Stimulated activated CD4-positive, alpha-beta T cell treated with anti-CD3 and anti-CD28 coated beads, TNF-alpha, amount 100 ng/mL, for 24 hours (primary cell): ENCODE measurements at regions not wholly inside any gene's neighbourhood (a gene's known extent, or its start where the extent isn't known, plus 50 kb on each side); places are given as distances from the start of the nearest gene placed in this dataset.

Experiments
- DNase-seq, 3 experiments: peaks; one replicate each; pipeline ENCODE4 v3.0.0-alpha.2; 2020; ENCODE audit warnings: low read depth in 3 of 3

GRCh38 chr3:22216601-22217000 lies 465.6 kb upstream of the ZNF385D start:
- no peak for DNase-seq

GRCh38 chr3:22225161-22225560 lies 474.2 kb upstream of the ZNF385D start:
- DNase-seq, result no peak

- DNase-seq, result no peak
These were observed 477.7 kb upstream of the ZNF385D start for GRCh38 chr3:22228705-22229104.

GRCh38 chr3:22231061-22231460 lies 480.1 kb upstream of the ZNF385D start:
- no peak for DNase-seq

GRCh38 chr3:22236490-22237270 lies 485.7 kb upstream of the ZNF385D start:
- no peak for DNase-seq

- no peak for DNase-seq
These were observed 488.0 kb upstream of the ZNF385D start for GRCh38 chr3:22239011-22239410.

- no peak for DNase-seq
These were observed 490.1 kb upstream of the ZNF385D start for GRCh38 chr3:22241110-22241509.

- no peak for DNase-seq
These were observed 493.9 kb upstream of the ZNF385D start for GRCh38 chr3:22244761-22245521.

GRCh38 chr3:22245811-22246583 lies 495.0 kb upstream of the ZNF385D start:
- no peak for DNase-seq

- no peak for DNase-seq
These were observed 498.6 kb upstream of the ZNF385D start for GRCh38 chr3:22249658-22250057.

- no peak for DNase-seq
These were observed 506.2 kb upstream of the ZNF385D start for GRCh38 chr3:22257252-22257651.

GRCh38 chr3:22262386-22262785 lies 511.4 kb upstream of the ZNF385D start:
- no peak for DNase-seq

- DNase-seq, result no peak
These were observed 512.0 kb upstream of the ZNF385D start for GRCh38 chr3:22263042-22263441.

GRCh38 chr3:22265403-22265802 lies 514.4 kb upstream of the ZNF385D start:
- no peak for DNase-seq

GRCh38 chr3:22269831-22270230 lies 518.8 kb upstream of the ZNF385D start:
- no peak for DNase-seq

- DNase-seq, result no peak
These were observed 525.3 kb upstream of the ZNF385D start for GRCh38 chr3:22276351-22276750.

GRCh38 chr3:22284559-22284958 lies 533.5 kb upstream of the ZNF385D start:
- no peak for DNase-seq

- DNase-seq, result no peak
These were observed 537.7 kb upstream of the ZNF385D start for GRCh38 chr3:22288756-22289155.

GRCh38 chr3:22292681-22293080 lies 541.7 kb upstream of the ZNF385D start:
- no peak for DNase-seq

GRCh38 chr3:22296601-22297000 lies 545.6 kb upstream of the ZNF385D start:
- no peak for DNase-seq

- DNase-seq, result no peak
These were observed 546.4 kb upstream of the ZNF385D start for GRCh38 chr3:22297436-22297835.

- DNase-seq, result no peak
These were observed 555.4 kb upstream of the ZNF385D start for GRCh38 chr3:22306454-22306853.
